Thyroid gland (tissue), 4 donors: ENCODE measurements at regions not wholly inside any gene's neighbourhood (a gene's known extent, or its start where the extent isn't known, plus 50 kb on each side); places are given as distances from the start of the nearest gene placed in this dataset.

Experiments
- DNase-seq, 2 donors: peaks; one replicate each; pipeline ENCODE4 v3.0.0-alpha.2; 2019
- H3K27ac ChIP-seq, 3 donors: fragments of 200-600 bp; sonication (generic); 1 replicate in 2 of 3; 2 replicates in 1 of 3; pipeline ENCODE4 v1.5.1; 2016 to 2019; ENCODE audit warnings: mild to moderate bottlenecking in 1 of 3, moderate library complexity in 1 of 3
- H3K27me3 ChIP-seq: fragments of 200-600 bp; sonication (generic); one replicate; pipeline ENCODE4 v1.5.1; 2019
- H3K36me3 ChIP-seq, 2 donors: fragments of 200-600 bp; sonication (generic); one replicate each; pipeline ENCODE4 v1.5.1; 2016 to 2019
- H3K4me1 ChIP-seq, 2 donors: fragments of 200-600 bp; sonication (generic); one replicate each; pipeline ENCODE4 v1.5.1; 2017 to 2019
- H3K4me3 ChIP-seq, 3 donors: fragments of 200-600 bp; sonication (generic); replicated peaks in 1 of 3; 1 replicate in 2 of 3; 2 replicates in 1 of 3; pipeline ENCODE4 v1.5.1; 2016; ENCODE audit warnings: mild to moderate bottlenecking in 1 of 3
- H3K9me3 ChIP-seq: fragments of 200-600 bp; sonication (generic); one replicate; pipeline ENCODE4 v1.5.1; 2017
- POLR2A ChIP-seq, 2 donors: fragments of 450-650 bp; IDR thresholded peaks; one replicate each; pipeline ENCODE4 v1.6.1; 2017; ENCODE audit warnings: antibody characterized with exemption in 2 of 2, mild to moderate bottlenecking in 2 of 2, moderate library complexity in 1 of 2
- WGBS, 2 donors: methylation state at CpG; one replicate each; pipeline ENCODE4 v1.1.5; 2017; 5-methylcytosine and 5-hydroxymethylcytosine counted together
- intact Hi-C: fragments of 100-400 bp; cut with DNase I; formaldehyde crosslinking; loops from one replicate; pipeline ENCODE4 v1.15.1; 2023
- TF ChIP-seq, protein P1 (sequence below), 6 experiments: fragments of 200-600 bp in 3 of 6; fragments of 450-650 bp in 3 of 6; sonication (generic) in 3 of 6; IDR thresholded peaks; one replicate each; pipeline ENCODE4 v1.5.1; 2016 to 2019; ENCODE audit warnings: antibody characterized with exemption in 6 of 6, mild to moderate bottlenecking in 2 of 6, inconsistent platforms in 1 of 6, moderate library complexity in 1 of 6

DNA sequence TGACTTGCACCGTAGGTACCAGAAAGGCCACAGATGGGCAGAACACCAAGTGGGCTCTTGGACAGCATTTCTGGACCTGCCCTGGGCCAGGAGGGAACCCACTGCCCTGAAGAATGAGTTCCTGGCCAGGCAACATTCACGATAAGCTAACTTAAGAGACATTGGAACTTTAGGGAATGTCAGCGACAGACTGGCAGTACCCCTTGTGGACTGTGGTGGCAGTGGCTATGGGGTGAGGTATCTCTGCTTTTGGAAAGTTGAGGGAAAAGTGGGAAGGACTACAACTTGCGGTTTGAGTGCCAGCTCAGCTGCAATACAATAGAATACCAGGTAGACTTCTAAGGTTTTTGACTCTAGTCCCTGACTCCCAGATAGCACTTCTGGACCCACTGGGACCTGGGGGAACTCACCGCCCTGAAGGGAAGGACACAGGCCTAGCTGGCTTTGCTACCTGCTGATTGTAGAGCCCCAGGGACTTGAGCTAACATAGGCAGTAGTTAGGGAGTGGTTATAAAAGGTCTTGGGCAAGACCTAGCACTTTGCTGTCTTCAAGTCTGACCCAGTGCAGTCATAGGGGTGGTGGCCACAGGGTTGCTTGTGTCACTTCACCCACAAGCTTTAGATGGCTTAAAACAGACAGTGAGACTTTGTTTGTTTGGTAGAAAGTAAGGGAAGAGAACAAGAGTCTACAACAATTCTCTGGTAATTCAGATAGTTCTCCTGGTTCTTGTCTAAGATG, 617.6 kb downstream of the COL12A1 start:
- intact Hi-C loops, result no loop called here
- no peak overlapping the region for H3K4me3 ChIP-seq
- H3K36me3 ChIP-seq, result no peaks in the 10 kb centered on the region
- no peak for TF ChIP-seq POLR2A (IDR thresholded peaks at IDR 0.05)
- TF ChIP-seq, protein P1, sequence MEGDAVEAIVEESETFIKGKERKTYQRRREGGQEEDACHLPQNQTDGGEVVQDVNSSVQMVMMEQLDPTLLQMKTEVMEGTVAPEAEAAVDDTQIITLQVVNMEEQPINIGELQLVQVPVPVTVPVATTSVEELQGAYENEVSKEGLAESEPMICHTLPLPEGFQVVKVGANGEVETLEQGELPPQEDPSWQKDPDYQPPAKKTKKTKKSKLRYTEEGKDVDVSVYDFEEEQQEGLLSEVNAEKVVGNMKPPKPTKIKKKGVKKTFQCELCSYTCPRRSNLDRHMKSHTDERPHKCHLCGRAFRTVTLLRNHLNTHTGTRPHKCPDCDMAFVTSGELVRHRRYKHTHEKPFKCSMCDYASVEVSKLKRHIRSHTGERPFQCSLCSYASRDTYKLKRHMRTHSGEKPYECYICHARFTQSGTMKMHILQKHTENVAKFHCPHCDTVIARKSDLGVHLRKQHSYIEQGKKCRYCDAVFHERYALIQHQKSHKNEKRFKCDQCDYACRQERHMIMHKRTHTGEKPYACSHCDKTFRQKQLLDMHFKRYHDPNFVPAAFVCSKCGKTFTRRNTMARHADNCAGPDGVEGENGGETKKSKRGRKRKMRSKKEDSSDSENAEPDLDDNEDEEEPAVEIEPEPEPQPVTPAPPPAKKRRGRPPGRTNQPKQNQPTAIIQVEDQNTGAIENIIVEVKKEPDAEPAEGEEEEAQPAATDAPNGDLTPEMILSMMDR (IDR thresholded peaks at IDR 0.05), result no peak
- no peak overlapping the region for H3K27ac ChIP-seq
- H3K9me3 ChIP-seq, result no peaks in the 10 kb centered on the region
- H3K4me1 ChIP-seq, result no peaks in the 10 kb centered on the region
- H3K27me3 ChIP-seq, result no peaks in the 10 kb centered on the region
- 90 to 92% methylated on average over 5 of the region's 5 CpGs for WGBS, 2 donors
- DNase-seq, result no peak

DNA sequence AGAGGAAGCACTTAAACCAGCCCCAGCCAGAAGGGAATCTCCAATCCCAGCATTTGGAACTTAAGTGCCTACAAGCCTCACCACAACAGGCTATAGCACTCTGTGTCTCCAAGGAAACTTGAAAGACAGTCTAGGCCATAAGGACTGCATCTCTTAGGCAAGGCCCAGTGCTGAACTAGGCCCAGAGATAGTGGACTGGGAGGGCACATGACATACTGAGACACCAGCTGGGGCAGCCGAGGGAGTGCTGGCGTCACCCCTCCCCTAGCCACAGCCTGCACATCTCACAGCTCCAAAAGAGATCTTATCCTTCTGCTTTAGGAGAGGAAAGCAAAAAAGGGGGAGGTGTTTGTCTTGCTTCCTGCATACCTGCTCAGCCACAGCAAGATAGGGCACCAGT, 618.5 kb downstream of the COL12A1 start:
- TF ChIP-seq, protein P1 (IDR thresholded peaks at IDR 0.05), result no peak
- TF ChIP-seq POLR2A (IDR thresholded peaks at IDR 0.05), result no peak
- no peaks in the 10 kb centered on the region for H3K9me3 ChIP-seq
- no peaks in the 10 kb centered on the region for H3K36me3 ChIP-seq
- no peak overlapping the region for H3K4me3 ChIP-seq
- H3K4me1 ChIP-seq, result no peaks in the 10 kb centered on the region
- 79 to 100% methylated on average over 2 of the region's 2 CpGs for WGBS, 2 donors
- no peaks in the 10 kb centered on the region for H3K27me3 ChIP-seq
- no peak overlapping the region for H3K27ac ChIP-seq
- no peak for DNase-seq
- intact Hi-C loops, result no loop called here

- H3K27ac ChIP-seq, result no peak overlapping the region
- intact Hi-C loops, result no loop called here
- no peak for DNase-seq
- no peak overlapping the region for H3K4me3 ChIP-seq
- TF ChIP-seq, protein P1 (IDR thresholded peaks at IDR 0.05), result no peak
- no peak for TF ChIP-seq POLR2A (IDR thresholded peaks at IDR 0.05)
- H3K36me3 ChIP-seq, result no peaks in the 10 kb centered on the region
- H3K27me3 ChIP-seq, result no peaks in the 10 kb centered on the region
- no peaks in the 10 kb centered on the region for H3K9me3 ChIP-seq
- H3K4me1 ChIP-seq, result no peaks in the 10 kb centered on the region
Observed at GRCh38 chr6:74585753-74586152, 620.1 kb downstream of the COL12A1 start.

DNA sequence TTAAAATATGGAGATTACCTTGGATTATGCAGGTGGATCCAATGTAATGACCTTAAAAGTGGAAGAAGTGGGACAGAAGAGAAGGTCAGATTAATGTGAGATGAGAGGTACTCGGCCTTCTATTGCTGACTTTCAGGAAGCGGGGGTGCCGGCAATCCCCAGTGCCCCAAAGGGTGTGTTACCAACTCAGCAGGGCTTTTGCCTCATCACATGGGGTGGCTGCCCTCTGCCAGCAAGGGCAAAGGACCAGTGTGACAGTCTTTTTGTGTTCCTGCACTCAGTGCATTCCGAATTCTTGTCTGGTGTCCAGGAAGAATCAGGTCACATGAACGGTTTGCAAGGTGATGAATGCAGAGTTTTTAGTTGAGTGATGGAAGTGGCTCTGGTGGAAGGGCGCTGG, 624.2 kb downstream of the COL12A1 start:
- Histone ChIP-seq H3K27me3 (no peaks in the 10 kb centered on the region), H3K36me3 (no peaks in the 10 kb centered on the region), H3K9me3 (no peaks in the 10 kb centered on the region), H3K4me1 (no peaks in the 10 kb centered on the region), H3K4me3 (no peak overlapping the region), H3K27ac (no peak overlapping the region)
- TF ChIP-seq POLR2A (IDR thresholded peaks at IDR 0.05), result no peak
- TF ChIP-seq, protein P1 (IDR thresholded peaks at IDR 0.05), result no peak
- DNase-seq, result no peak
- WGBS, 2 donors, result 89 to 91% methylated on average over 6 of the region's 6 CpGs
- intact Hi-C loops, result no loop called here

DNA sequence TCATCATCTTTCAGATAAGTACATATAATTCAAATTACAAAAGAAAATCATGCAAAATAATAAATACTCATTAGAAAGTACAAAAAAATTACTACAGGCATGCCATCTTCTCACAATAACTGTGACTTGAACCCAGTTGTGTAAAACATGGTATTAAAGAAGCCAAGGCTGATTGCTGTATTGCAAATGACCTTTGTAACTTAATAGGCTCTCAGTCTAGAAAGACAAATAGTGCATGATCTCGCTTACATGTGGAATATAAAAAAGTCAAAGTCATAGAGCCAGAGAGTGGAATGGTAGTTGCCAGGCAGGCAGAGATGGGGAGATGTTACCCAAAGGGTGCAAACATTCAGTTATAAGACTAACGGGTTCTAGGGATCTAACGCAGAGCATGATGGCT, 626.1 kb downstream of the COL12A1 start:
- Histone ChIP-seq H3K36me3 (no peaks in the 10 kb centered on the region), H3K27ac (no peak overlapping the region), H3K4me3 (no peak overlapping the region), H3K9me3 (no peaks in the 10 kb centered on the region), H3K27me3 (no peaks in the 10 kb centered on the region), H3K4me1 (no peaks in the 10 kb centered on the region)
- TF ChIP-seq, protein P1 (IDR thresholded peaks at IDR 0.05), result no peak
- TF ChIP-seq POLR2A (IDR thresholded peaks at IDR 0.05), result no peak
- 91 to 96% methylated on average over 3 of the region's 3 CpGs for WGBS, 2 donors
- intact Hi-C loops, result no loop called here
- DNase-seq, result no peak
